H9 (cell line): ENCODE measurements at regions not wholly inside any gene's neighbourhood (a gene's known extent, or its start where the extent isn't known, plus 50 kb on each side); places are given as distances from the start of the nearest gene placed in this dataset.

Experiments used
- DNase-seq: peaks from one replicate; pipeline ENCODE4 v3.0.0-alpha.2; 2017
- H2AFZ ChIP-seq: one replicate; pipeline ENCODE4 v1.6.1; 2013; ENCODE audit warnings: mild to moderate bottlenecking, low read length, control low read depth, moderate library complexity
- H2AK5ac ChIP-seq: 2 replicates; pipeline ENCODE4 v1.6.1; 2013; ENCODE audit warnings: low read length, control low read depth, mixed read lengths; ENCODE audit not compliant: insufficient read length
- H2BK120ac ChIP-seq: one replicate; pipeline ENCODE4 v1.6.1; 2013; ENCODE audit warnings: low read depth, mild to moderate bottlenecking, low read length, control low read depth, inconsistent platforms; ENCODE audit not compliant: poor library complexity, severe bottlenecking
- H2BK12ac ChIP-seq: 2 replicates; pipeline ENCODE4 v1.6.1; 2013; ENCODE audit warnings: low read length, control low read depth, mixed read lengths, low read depth; ENCODE audit not compliant: insufficient read length
- H2BK15ac ChIP-seq: 2 replicates; pipeline ENCODE4 v1.6.1; 2013; ENCODE audit warnings: low read depth, low read length, control low read depth
- H2BK20ac ChIP-seq: one replicate; pipeline ENCODE4 v1.6.1; 2013; ENCODE audit warnings: low read depth, mild to moderate bottlenecking, low read length, control low read depth, inconsistent platforms; ENCODE audit not compliant: poor library complexity, severe bottlenecking
- H2BK5ac ChIP-seq: 2 replicates; pipeline ENCODE4 v1.6.1; 2013; ENCODE audit warnings: low read length, control low read depth, mixed read lengths; ENCODE audit not compliant: insufficient read length
- H3K14ac ChIP-seq: 2 replicates; pipeline ENCODE4 v1.6.1; 2013; ENCODE audit warnings: low read length, control low read depth; ENCODE audit not compliant: insufficient read depth
- H3K18ac ChIP-seq: 2 replicates; pipeline ENCODE4 v1.6.1; 2013; ENCODE audit warnings: low read depth, mild to moderate bottlenecking, mixed read lengths, low read length, control low read depth; ENCODE audit not compliant: insufficient read length
- H3K23ac ChIP-seq: 2 replicates; pipeline ENCODE4 v1.6.1; 2013; ENCODE audit warnings: low read length, control low read depth, mixed read lengths, low read depth; ENCODE audit not compliant: insufficient read length
- H3K23me2 ChIP-seq: 2 replicates; pipeline ENCODE4 v1.6.1; 2013; ENCODE audit warnings: low read depth, mild to moderate bottlenecking, mixed read lengths, low read length, control low read depth; ENCODE audit not compliant: insufficient read length, poor library complexity, severe bottlenecking
- H3K27ac ChIP-seq: 2 replicates; pipeline ENCODE4 v1.5.1; 2013; ENCODE audit warnings: low read length, control low read depth, mixed read lengths, low read depth; ENCODE audit not compliant: insufficient read length
- H3K27me3 ChIP-seq: 2 replicates; pipeline ENCODE4 v1.6.1; 2013; ENCODE audit warnings: low read length, control low read depth, inconsistent platforms; ENCODE audit not compliant: insufficient read depth
- H3K4ac ChIP-seq: 2 replicates; pipeline ENCODE4 v1.6.1; 2013; ENCODE audit warnings: low read depth, mild to moderate bottlenecking, control low read depth, inconsistent platforms, low read length, moderate library complexity
- H3K4me1 ChIP-seq: 2 replicates; pipeline ENCODE4 v1.6.1; 2013; ENCODE audit warnings: low read length, control low read depth, inconsistent platforms; ENCODE audit not compliant: insufficient read depth
- H3K4me2 ChIP-seq: 2 replicates; pipeline ENCODE4 v1.6.1; 2013; ENCODE audit warnings: low read length, control low read depth, mixed read lengths; ENCODE audit not compliant: insufficient read length, insufficient read depth
- H3K56ac ChIP-seq: 2 replicates; pipeline ENCODE4 v1.6.1; 2013; ENCODE audit warnings: low read depth, mild to moderate bottlenecking, mixed read lengths, low read length, control low read depth; ENCODE audit not compliant: insufficient read length
- H3K79me1 ChIP-seq: 2 replicates; pipeline ENCODE4 v1.6.1; 2013; ENCODE audit warnings: low read depth, mild to moderate bottlenecking, moderate library complexity, low read length, control low read depth, inconsistent platforms; ENCODE audit not compliant: insufficient read depth, poor library complexity, severe bottlenecking
- H3K79me2 ChIP-seq: 2 replicates; pipeline ENCODE4 v1.6.1; 2013; ENCODE audit warnings: low read length, control low read depth, inconsistent platforms; ENCODE audit not compliant: insufficient read depth
- H3K9ac ChIP-seq: 2 replicates; pipeline ENCODE4 v1.6.1; 2013; ENCODE audit warnings: low read length, control low read depth, mixed read lengths; ENCODE audit not compliant: insufficient read length; ENCODE audit errors: extremely low read depth
- H3K9me3 ChIP-seq: one replicate; pipeline ENCODE4 v1.6.1; 2013; ENCODE audit warnings: low read depth, low read length, inconsistent platforms; ENCODE audit not compliant: control insufficient read depth
- H3T11ph ChIP-seq: one replicate; pipeline ENCODE4 v1.6.1; 2013; ENCODE audit warnings: mild to moderate bottlenecking, low read length, control low read depth, inconsistent platforms
- H4K20me1 ChIP-seq: one replicate; pipeline ENCODE4 v1.6.1; 2013; ENCODE audit not compliant: control insufficient read depth, insufficient read length, insufficient read depth
- H4K5ac ChIP-seq: 2 replicates; pipeline ENCODE4 v1.6.1; 2013; ENCODE audit warnings: low read depth, mild to moderate bottlenecking, mixed read lengths, low read length, control low read depth; ENCODE audit not compliant: insufficient read length
- H4K8ac ChIP-seq: replicated peaks from 2 replicates; pipeline ENCODE4 v1.6.1; 2013; ENCODE audit warnings: low read length, control low read depth, mixed read lengths, low read depth; ENCODE audit not compliant: insufficient read length
- H4K91ac ChIP-seq: 2 replicates; pipeline ENCODE4 v1.6.1; 2013; ENCODE audit warnings: low read depth, mild to moderate bottlenecking, moderate library complexity, mixed read lengths, low read length, control low read depth; ENCODE audit not compliant: insufficient read length
- H3K27ac Mint-ChIP-seq, 3 experiments: 2 replicates in 2 of 3; 3 replicates in 1 of 3; pipeline ENCODE4 v1.8.0; 2020 to 2021; ENCODE audit warnings: mixed read lengths in 3 of 3, mild to moderate bottlenecking in 1 of 3, moderate library complexity in 1 of 3
- H3K27me3 Mint-ChIP-seq: 2 replicates; pipeline ENCODE4 v1.8.0; 2021; ENCODE audit warnings: low read depth, mild to moderate bottlenecking, moderate library complexity, mixed read lengths
- H3K36me3 Mint-ChIP-seq, 3 experiments: 2 replicates in 2 of 3; 3 replicates in 1 of 3; pipeline ENCODE4 v1.8.0; 2020 to 2021; ENCODE audit warnings: low read depth in 3 of 3, mixed read lengths in 3 of 3; ENCODE audit not compliant: insufficient read depth in 1 of 3
- H3K4me1 Mint-ChIP-seq, 2 experiments: 2 replicates each; pipeline ENCODE4 v1.8.0; 2020; ENCODE audit warnings: mixed read lengths in 2 of 2
- H3K4me3 Mint-ChIP-seq, 2 experiments: 2 replicates in 1 of 2; 3 replicates in 1 of 2; pipeline ENCODE4 v1.8.0; 2020 to 2021; ENCODE audit warnings: mild to moderate bottlenecking in 2 of 2, mixed read lengths in 2 of 2, moderate library complexity in 1 of 2
- H3K9me3 Mint-ChIP-seq, 2 experiments: 2 replicates in 1 of 2; 3 replicates in 1 of 2; pipeline ENCODE4 v1.8.0; 2020; ENCODE audit warnings: mild to moderate bottlenecking in 2 of 2, mixed read lengths in 2 of 2, moderate library complexity in 1 of 2
- WGBS: extraction: QIAGEN DNeasy Blood & Tissue Kit; methylation state at CpG from one replicate; pipeline ENCODE4 v1.1.7; 2013; ENCODE audit warnings: missing lambda C conversion rate, low lambda C conversion rate, mixed read lengths; ENCODE audit not compliant: insufficient read length; ENCODE audit errors: extremely low coverage; 5-methylcytosine and 5-hydroxymethylcytosine counted together
- TF ChIP-seq, protein P1 (sequence below): fragments of 200-600 bp; sonication (generic); conservative IDR thresholded peaks from 3 replicates; pipeline ENCODE4 v1.8.0; 2021; ENCODE audit warnings: antibody characterized with exemption, mild to moderate bottlenecking

DNA sequence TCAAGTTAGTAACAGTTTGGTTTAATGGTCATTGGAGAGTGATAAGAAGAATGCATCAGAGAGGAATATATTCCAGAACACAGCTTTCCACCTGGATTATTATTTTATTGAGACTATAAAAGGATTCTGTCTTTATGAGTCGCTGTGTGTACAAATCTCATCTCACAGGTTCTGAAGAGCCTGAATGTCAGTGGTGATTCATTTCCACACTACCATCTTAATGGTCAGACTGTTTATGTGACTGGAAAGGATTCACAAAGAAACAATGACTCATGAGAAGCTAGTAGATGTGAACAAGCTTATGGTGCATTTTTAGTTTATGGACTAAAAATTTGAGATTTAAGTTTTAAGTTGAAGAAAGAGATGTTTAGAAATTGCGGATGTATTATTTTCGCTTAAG is 685.4 kb upstream of the NRXN1 start:
- Histone ChIP-seq H3K79me2 (no peaks in the 10 kb centered on the region), H3K4ac (no peak overlapping the region), H4K20me1 (no peaks in the 10 kb centered on the region), H3K9me3 (no peaks in the 10 kb centered on the region), H4K8ac (no peak overlapping the region), H2BK15ac (no peak overlapping the region), H3K27me3 (no peaks in the 10 kb centered on the region), H3K4me2 (no peak overlapping the region), H2AK5ac (no peak overlapping the region), H2BK120ac (no peak overlapping the region), H2AFZ (no peak overlapping the region), H3K9ac (no peak overlapping the region), H3K27ac (no peak overlapping the region), H3K18ac (no peak overlapping the region), H3K23me2 (no peaks in the 10 kb centered on the region), H3K4me1 (no peaks in the 10 kb centered on the region), H2BK5ac (no peak overlapping the region), H3K14ac (no peak overlapping the region), H3T11ph (no peak overlapping the region), H4K5ac (no peak overlapping the region), H2BK20ac (no peak overlapping the region), H3K23ac (no peak overlapping the region), H3K79me1 (no peaks in the 10 kb centered on the region), H4K91ac (no peak overlapping the region), H3K56ac (no peak overlapping the region), H2BK12ac (no peak overlapping the region)
- no peaks in the 10 kb centered on the region for H3K27me3 Mint-ChIP-seq
- H3K4me1 Mint-ChIP-seq = no peaks in the 10 kb centered on the region
- TF ChIP-seq, protein P1, sequence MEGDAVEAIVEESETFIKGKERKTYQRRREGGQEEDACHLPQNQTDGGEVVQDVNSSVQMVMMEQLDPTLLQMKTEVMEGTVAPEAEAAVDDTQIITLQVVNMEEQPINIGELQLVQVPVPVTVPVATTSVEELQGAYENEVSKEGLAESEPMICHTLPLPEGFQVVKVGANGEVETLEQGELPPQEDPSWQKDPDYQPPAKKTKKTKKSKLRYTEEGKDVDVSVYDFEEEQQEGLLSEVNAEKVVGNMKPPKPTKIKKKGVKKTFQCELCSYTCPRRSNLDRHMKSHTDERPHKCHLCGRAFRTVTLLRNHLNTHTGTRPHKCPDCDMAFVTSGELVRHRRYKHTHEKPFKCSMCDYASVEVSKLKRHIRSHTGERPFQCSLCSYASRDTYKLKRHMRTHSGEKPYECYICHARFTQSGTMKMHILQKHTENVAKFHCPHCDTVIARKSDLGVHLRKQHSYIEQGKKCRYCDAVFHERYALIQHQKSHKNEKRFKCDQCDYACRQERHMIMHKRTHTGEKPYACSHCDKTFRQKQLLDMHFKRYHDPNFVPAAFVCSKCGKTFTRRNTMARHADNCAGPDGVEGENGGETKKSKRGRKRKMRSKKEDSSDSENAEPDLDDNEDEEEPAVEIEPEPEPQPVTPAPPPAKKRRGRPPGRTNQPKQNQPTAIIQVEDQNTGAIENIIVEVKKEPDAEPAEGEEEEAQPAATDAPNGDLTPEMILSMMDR = no peak
- H3K36me3 Mint-ChIP-seq = peaks cover 0 to 14% (median 3%) of the 10 kb centered on the region in 3 experiments; a peak in 5 of 7 replicates
- H3K27ac Mint-ChIP-seq = no peak overlapping the region
- DNase-seq = no peak
- no peak overlapping the region for H3K4me3 Mint-ChIP-seq
- peaks cover 11 to 12% of the 10 kb centered on the region in 2 experiments; a peak in 4 of 5 replicates for H3K9me3 Mint-ChIP-seq
- WGBS = 100% methylated on average over 2 of the region's 3 CpGs
